WTC11 (cell line): ENCODE measurements at regions not wholly inside any gene's neighbourhood (a gene's known extent, or its start where the extent isn't known, plus 50 kb on each side); places are given as distances from the start of the nearest gene placed in this dataset.
A peak's percentile ranks its signal among the peaks of the same experiment; 100 is the strongest.

ENCODE experiments used
- ATAC-seq: fragments of 200-7000 bp; cut with Tn5 transposase; 2 replicates; pipeline ENCODE4 v1.10.0; 2021; ENCODE audit warnings: mild to moderate bottlenecking, moderate library complexity
- CTCF ChIA-PET: fragments of 300-600 bp; sonication (Branson Sonifier 250); formaldehyde crosslinking; loops from one replicate; lab custom pipeline; 2021; ENCODE audit warnings: antibody characterized with exemption; lab: Charles Lee
- POLR2A ChIA-PET: fragments of 350-600 bp; sonication (Branson Sonifier 250); formaldehyde crosslinking; loops from one replicate; lab custom pipeline; 2021; ENCODE audit warnings: antibody characterized with exemption; lab: Charles Lee
- DNase-seq: peaks from one replicate; pipeline ENCODE4 v3.0.0; 2021; ENCODE audit warnings: low spot score
- H3K27ac Mint-ChIP-seq: 2 replicates; pipeline ENCODE4 v1.8.0; 2021; ENCODE audit warnings: mixed read lengths
- H3K27me3 Mint-ChIP-seq: 2 replicates; pipeline ENCODE4 v1.8.0; 2021; ENCODE audit warnings: low read depth, mild to moderate bottlenecking, moderate library complexity, mixed read lengths
- H3K36me3 Mint-ChIP-seq: 2 replicates; pipeline ENCODE4 v1.8.0; 2021; ENCODE audit warnings: mixed read lengths
- H3K4me1 Mint-ChIP-seq: 2 replicates; pipeline ENCODE4 v1.8.0; 2022; ENCODE audit warnings: mixed read lengths
- H3K4me3 Mint-ChIP-seq: 2 replicates; pipeline ENCODE4 v1.8.0; 2021; ENCODE audit warnings: mild to moderate bottlenecking, moderate library complexity, mixed read lengths
- H3K9me3 Mint-ChIP-seq: 2 replicates; pipeline ENCODE4 v1.8.0; 2021; ENCODE audit warnings: mixed read lengths
- CBFB ChIP-seq: sonication (generic); formaldehyde crosslinking; IDR thresholded peaks from 2 replicates; pipeline ENCODE4 v1.8.1; 2022; ENCODE audit warnings: mild to moderate bottlenecking, low read depth, missing genetic modification reagents
- CREM ChIP-seq: sonication (generic); formaldehyde crosslinking; IDR thresholded peaks from 2 replicates; pipeline ENCODE4 v1.8.1; 2022; ENCODE audit warnings: mild to moderate bottlenecking, missing genetic modification reagents, moderate library complexity
- E2F4 ChIP-seq: sonication (generic); formaldehyde crosslinking; IDR thresholded peaks from 2 replicates; pipeline ENCODE4 v1.8.1; 2022; ENCODE audit warnings: low read depth, mild to moderate bottlenecking, moderate library complexity, missing genetic modification reagents, borderline replicate concordance
- ELF4 ChIP-seq: sonication (generic); formaldehyde crosslinking; IDR thresholded peaks from 2 replicates; pipeline ENCODE4 v1.8.1; 2022; ENCODE audit warnings: low read depth, mild to moderate bottlenecking, moderate library complexity, missing genetic modification reagents
- EMX1 ChIP-seq: fragments of 250-450 bp; sonication (Bioruptor Pico); IDR thresholded peaks from 2 replicates; pipeline ENCODE4 v1.8.0; 2021; ENCODE audit warnings: mild to moderate bottlenecking
- FOXP4 ChIP-seq: sonication (generic); formaldehyde crosslinking; IDR thresholded peaks from 2 replicates; pipeline ENCODE4 v1.8.0; 2022; ENCODE audit warnings: mild to moderate bottlenecking, missing genetic modification reagents
- IRF2 ChIP-seq: sonication (generic); formaldehyde crosslinking; IDR thresholded peaks from 2 replicates; pipeline ENCODE4 v1.8.0; 2022; ENCODE audit warnings: low read depth, missing genetic modification reagents, borderline replicate concordance
- MAX ChIP-seq: sonication (generic); formaldehyde crosslinking; IDR thresholded peaks from 2 replicates; pipeline ENCODE4 v1.8.0; 2022; ENCODE audit warnings: mild to moderate bottlenecking, missing genetic modification reagents
- MXD4 ChIP-seq: fragments of 250-450 bp; sonication (Bioruptor Pico); IDR thresholded peaks from 2 replicates; pipeline ENCODE4 v1.8.0; 2021; ENCODE audit warnings: mild to moderate bottlenecking, moderate library complexity, borderline replicate concordance
- NFE2L1 ChIP-seq: sonication (generic); formaldehyde crosslinking; IDR thresholded peaks from 2 replicates; pipeline ENCODE4 v1.8.1; 2023; ENCODE audit warnings: missing genetic modification reagents
- NR1H2 ChIP-seq: sonication (generic); formaldehyde crosslinking; IDR thresholded peaks from 2 replicates; pipeline ENCODE4 v1.9.0; 2021; ENCODE audit warnings: mild to moderate bottlenecking, moderate library complexity, missing genetic modification reagents
- NR2C2 ChIP-seq: sonication (generic); formaldehyde crosslinking; IDR thresholded peaks from 2 replicates; pipeline ENCODE4 v1.8.0; 2022; ENCODE audit warnings: mild to moderate bottlenecking, missing genetic modification reagents
- OVOL2 ChIP-seq: fragments of 250-450 bp; sonication (Bioruptor Pico); IDR thresholded peaks from 2 replicates; pipeline ENCODE4 v1.9.0; 2021; ENCODE audit warnings: mild to moderate bottlenecking, borderline replicate concordance
- PREB ChIP-seq: sonication (generic); formaldehyde crosslinking; IDR thresholded peaks from 2 replicates; pipeline ENCODE4 v1.8.1; 2022; ENCODE audit warnings: mild to moderate bottlenecking, missing genetic modification reagents, moderate library complexity, borderline replicate concordance
- PRRX2 ChIP-seq: fragments of 250-450 bp; sonication (Bioruptor Pico); IDR thresholded peaks from 2 replicates; pipeline ENCODE4 v1.8.0; 2021; ENCODE audit warnings: mild to moderate bottlenecking
- RELA ChIP-seq: sonication (generic); formaldehyde crosslinking; IDR thresholded peaks from 2 replicates; pipeline ENCODE4 v1.8.1; 2022; ENCODE audit warnings: missing genetic modification reagents, mild to moderate bottlenecking, borderline replicate concordance
- SOX15 ChIP-seq: fragments of 250-450 bp; sonication (Bioruptor Pico); IDR thresholded peaks from 2 replicates; pipeline ENCODE4 v1.9.0; 2021; ENCODE audit warnings: mild to moderate bottlenecking
- SP1 ChIP-seq: sonication (generic); formaldehyde crosslinking; conservative IDR thresholded peaks from 2 replicates; pipeline ENCODE4 v1.8.1; 2022; ENCODE audit warnings: missing genetic modification reagents
- ZMAT4 ChIP-seq: fragments of 250-450 bp; sonication (Bioruptor Pico); IDR thresholded peaks from 2 replicates; pipeline ENCODE4 v1.9.0; 2021; ENCODE audit warnings: mild to moderate bottlenecking
- ZNF138 ChIP-seq: sonication (generic); formaldehyde crosslinking; conservative IDR thresholded peaks from 2 replicates; pipeline ENCODE4 v1.8.1; 2022; ENCODE audit warnings: mild to moderate bottlenecking, moderate library complexity, missing genetic modification reagents
- ZNF219 ChIP-seq: sonication (generic); formaldehyde crosslinking; IDR thresholded peaks from 2 replicates; pipeline ENCODE4 v1.8.0; 2023; ENCODE audit warnings: missing genetic modification reagents, mild to moderate bottlenecking, borderline replicate concordance
- ZNF232 ChIP-seq: sonication (generic); formaldehyde crosslinking; IDR thresholded peaks from 2 replicates; pipeline ENCODE4 v1.8.0; 2022; ENCODE audit warnings: mild to moderate bottlenecking, missing genetic modification reagents
- ZNF263 ChIP-seq: sonication (generic); formaldehyde crosslinking; IDR thresholded peaks from 2 replicates; pipeline ENCODE4 v1.8.1; 2022; ENCODE audit warnings: low read depth, mild to moderate bottlenecking, moderate library complexity, missing genetic modification reagents
- ZNF416 ChIP-seq: fragments of 250-450 bp; sonication (Bioruptor Pico); IDR thresholded peaks from 2 replicates; pipeline ENCODE4 v1.9.0; 2021; ENCODE audit warnings: mild to moderate bottlenecking, inconsistent platforms
- ZNF671 ChIP-seq: fragments of 250-450 bp; sonication (Bioruptor Pico); IDR thresholded peaks from 2 replicates; pipeline ENCODE4 v1.8.0; 2021; ENCODE audit warnings: mild to moderate bottlenecking
- TF ChIP-seq, protein P1 (sequence below): sonication (generic); formaldehyde crosslinking; IDR thresholded peaks from 2 replicates; pipeline ENCODE4 v1.8.1; 2023; ENCODE audit warnings: mild to moderate bottlenecking, missing genetic modification reagents, moderate library complexity

DNA sequence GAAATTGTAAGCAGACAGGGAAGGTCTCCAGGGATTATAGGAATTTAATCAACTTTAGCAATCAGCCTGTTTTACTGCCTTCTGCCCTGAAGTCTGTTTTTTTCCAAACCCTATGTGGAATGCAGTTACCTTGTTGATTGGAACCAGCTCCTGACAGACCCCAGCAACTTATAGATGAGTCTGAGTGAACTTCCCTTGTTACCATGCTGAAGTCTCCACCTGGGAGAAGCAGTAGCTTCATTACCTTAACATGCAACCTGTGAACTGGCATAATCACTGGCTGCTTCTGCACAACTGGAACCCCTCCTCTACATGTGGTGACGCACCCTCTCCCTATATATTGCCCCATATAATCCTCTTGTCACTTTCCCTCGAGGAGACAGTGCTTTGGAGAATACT lies 226.3 kb upstream of the SPOPL start (continued):
- no peak for TF ChIP-seq ZMAT4

GRCh38 chr2:138275881-138276280 lies 225.7 kb upstream of the SPOPL start:
- DNase-seq (no peak), ATAC-seq (no peak)
- TF ChIP-seq NR1H2 (no peak), MXD4 (CRISPR knock-in tag) (no peak), ZNF416 (CRISPR knock-in tag) (no peak), PRRX2 (no peak), ZNF263 (CRISPR knock-in tag) (no peak), IRF2 (CRISPR knock-in tag) (no peak), ZNF671 (CRISPR knock-in tag) (no peak), FOXP4 (CRISPR knock-in tag) (no peak), ZNF232 (CRISPR knock-in tag) (no peak), NR2C2 (CRISPR knock-in tag) (no peak), EMX1 (CRISPR knock-in tag) (no peak), MAX (CRISPR knock-in tag) (no peak), SOX15 (CRISPR knock-in tag) (no peak), CREM (CRISPR knock-in tag) (no peak), ELF4 (CRISPR knock-in tag) (no peak)
- TF ChIP-seq, protein P1, sequence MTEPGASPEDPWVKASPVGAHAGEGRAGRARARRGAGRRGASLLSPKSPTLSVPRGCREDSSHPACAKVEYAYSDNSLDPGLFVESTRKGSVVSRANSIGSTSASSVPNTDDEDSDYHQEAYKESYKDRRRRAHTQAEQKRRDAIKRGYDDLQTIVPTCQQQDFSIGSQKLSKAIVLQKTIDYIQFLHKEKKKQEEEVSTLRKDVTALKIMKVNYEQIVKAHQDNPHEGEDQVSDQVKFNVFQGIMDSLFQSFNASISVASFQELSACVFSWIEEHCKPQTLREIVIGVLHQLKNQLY (CRISPR knock-in tag), result no peak
- Mint-ChIP-seq H3K36me3 (peaks cover 18% of the 10 kb centered on the region), H3K4me1 (peaks cover 62% of the 10 kb centered on the region), H3K27me3 (no peaks in the 10 kb centered on the region), H3K27ac (no peak overlapping the region; the same call in 1 of the 2 replicates), H3K4me3 (no peak overlapping the region), H3K9me3 (peaks cover 25% of the 10 kb centered on the region)
- ChIA-PET POLR2A (interaction anchor here (0.6 kb wide), 1 partner anchor 321 kb away, joined by 7 read pairs; no protein-coding TSS in a partner anchor), CTCF (no interaction called here)

DNA sequence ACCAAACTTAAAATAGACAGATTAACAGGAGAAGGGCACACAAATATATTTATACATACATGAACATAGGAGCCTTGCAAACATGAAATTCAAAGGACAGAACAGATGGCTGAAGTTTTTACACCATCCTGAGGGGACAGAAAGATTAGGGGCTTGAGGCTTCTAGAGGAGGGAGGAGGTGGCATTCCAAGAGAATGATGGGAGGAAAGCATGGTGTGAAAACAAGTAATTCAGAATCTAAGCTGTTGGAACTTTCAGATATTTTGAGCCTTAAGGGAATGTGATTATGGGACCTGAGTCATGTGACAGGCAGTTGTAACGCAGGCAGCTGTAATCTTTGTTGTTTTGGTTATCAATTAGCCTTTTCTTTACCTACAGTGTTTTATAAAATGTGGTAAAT lies 225.2 kb upstream of the SPOPL start:
- DNase-seq, result no peak
- Mint-ChIP-seq H3K4me3 (no peak overlapping the region), H3K9me3 (peaks cover 21% of the 10 kb centered on the region), H3K36me3 (peaks cover 13% of the 10 kb centered on the region), H3K27me3 (no peaks in the 10 kb centered on the region), H3K4me1 (peaks cover 60% of the 10 kb centered on the region), H3K27ac (peak overlapping the region; percentile 90)
- ChIA-PET CTCF (no interaction called here), POLR2A (interaction anchor here (0.6 kb wide), 1 partner anchor 608 kb away, joined by 3 read pairs; no protein-coding TSS in a partner anchor)
- peak; percentile 14 for ATAC-seq
- TF ChIP-seq ZNF219, result no peak
- no peak for TF ChIP-seq CBFB (CRISPR knock-in tag)
- no peak for TF ChIP-seq ZNF138 (CRISPR knock-in tag)
- TF ChIP-seq PREB (CRISPR knock-in tag), result no peak
- TF ChIP-seq ELF4 (CRISPR knock-in tag), result no peak
- no peak for TF ChIP-seq FOXP4 (CRISPR knock-in tag)
- no peak for TF ChIP-seq E2F4 (CRISPR knock-in tag)
- TF ChIP-seq OVOL2 (CRISPR knock-in tag), result no peak
- no peak for TF ChIP-seq SP1 (CRISPR knock-in tag)
- no peak for TF ChIP-seq NFE2L1 (CRISPR knock-in tag)
- TF ChIP-seq ZNF416 (CRISPR knock-in tag), result no peak
- no peak for TF ChIP-seq RELA (CRISPR knock-in tag)
